Heart left ventricle (tissue), 13 donors: ENCODE measurements at regions not wholly inside any gene's neighbourhood (a gene's known extent, or its start where the extent isn't known, plus 50 kb on each side); places are given as distances from the start of the nearest gene placed in this dataset.

Experiments used
- CTCF ChIP-seq, 12 donors: fragments of 200-600 bp; sonication (generic) in 4 of 12; IDR thresholded peaks; one replicate each; pipeline versions ENCODE4 v1.5.0 to v1.8.0; 2018 to 2022; ENCODE audit warnings: antibody characterized with exemption in 12 of 12, mild to moderate bottlenecking in 5 of 12
- POLR2A ChIP-seq, 2 donors: fragments of 450-650 bp; IDR thresholded peaks; one replicate each; pipeline ENCODE4 v1.6.1; 2017; ENCODE audit warnings: antibody characterized with exemption in 2 of 2, mild to moderate bottlenecking in 2 of 2, moderate library complexity in 2 of 2
- donor health status: ischemic (EF 13 %, LVEDD 7.1; RV severe dilation, severe dysfunction).
- donor health status: DM: no; HTN: yes; CAD: no.
- donor health status: DM: no; HTN: no; CAD: no.
- donor health status: ischemic (EF 25% LVEDD 6.9; RV normal size, moderate dysfunction).
- donor health status: ischemic (EF 25% LVEDD 5.7; RV mildly dilated, moderate dysfunction).
- donor health status: ischemic (EF 35%, LVEDD 5.7; RV mildly dilated, moderate dysfunction).
- donor health status: nonischemic (EF 11% LVEDD 7.7; RV severe dilation, severe dysfunction).
- donor health status: DM: yes; HTN: yes; CAD: no.
- donor health status: PGD.
- donor health status: ischemic (EF 29% LVEDD 5.4; RV normal size, mild dysfunction).
- donor health status: nonischemic (EF 23%, LVEDD 6.1; RV moderate dilation, normal function).

GRCh38 chr1:238912148-238912547, 474.2 kb upstream of the CHRM3 start:
- TF ChIP-seq CTCF (IDR thresholded peaks at IDR 0.05) (no peak), POLR2A (IDR thresholded peaks at IDR 0.05) (no peak)
